ENCODE measurements at regions not wholly inside any gene's neighbourhood (a gene's known extent, or its start where the extent isn't known, plus 50 kb on each side); places are given as distances from the start of the nearest gene placed in this dataset.

DNA sequence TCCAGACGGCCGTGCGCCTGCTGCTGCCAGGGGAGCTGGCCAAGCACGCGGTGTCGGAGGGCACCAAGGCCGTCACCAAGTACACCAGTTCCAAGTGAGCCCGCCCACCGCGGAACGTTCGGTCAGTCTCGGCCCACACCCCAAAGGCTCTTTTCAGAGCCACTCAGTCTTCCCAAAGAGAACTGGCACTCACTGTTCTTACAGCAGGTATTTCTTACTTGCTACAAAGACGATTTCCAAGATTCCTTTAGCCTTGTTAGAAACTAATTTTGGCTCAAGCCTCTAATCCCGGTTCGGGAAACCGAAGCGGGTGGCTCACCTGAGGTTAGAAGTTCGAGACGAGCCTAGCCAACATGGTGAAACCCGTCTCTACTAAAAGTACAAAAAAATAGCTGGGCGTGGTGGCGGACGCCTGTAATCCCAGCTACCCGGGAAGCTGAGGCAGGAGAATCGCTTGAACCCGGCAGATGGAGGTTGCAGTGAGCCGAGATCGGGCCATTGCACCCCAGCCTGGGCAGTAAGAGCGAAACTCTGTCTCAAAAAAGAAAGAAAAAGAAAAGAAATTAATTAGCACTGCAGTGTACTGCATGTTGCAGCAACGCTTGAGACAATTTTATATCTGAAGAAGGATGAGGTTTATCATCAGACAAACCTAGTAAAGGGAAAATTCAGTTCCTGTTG, 73.1 kb downstream of the OR2B2 start:
- H3K27me3 ChIP-seq (replicated peaks in 1 of 2; ENCODE audit: control insufficient read depth in 2 of 2, extremely low read depth in 1 of 2, insufficient read depth in 2 of 2, low read length in 1 of 2) = peaks cover 0 to 8% of the 10 kb centered on the region in 2 experiments
- no peaks in the 10 kb centered on the region for H3K36me3 ChIP-seq (ENCODE audit: control insufficient read depth in 2 of 2, extremely low read depth in 1 of 2, insufficient read depth in 1 of 2, low read length in 1 of 2)
- peaks cover 2% of the 10 kb centered on the region for H3K36me3 Mint-ChIP-seq
- CTCF ChIA-PET = interaction anchor here in 1 of 2 donors (0.7 to 6.4 kb wide), 10 partner anchors 15 to 712 kb away, joined by 3 to 112 read pairs (median 13); a partner anchor contains a TSS
- H3K9me3 Mint-ChIP-seq = no peaks in the 10 kb centered on the region
- H3K27ac ChIP-seq (ENCODE audit: low read length) = peak overlapping the region; percentile 99
- WGBS (ENCODE audit: insufficient coverage) = under 1% methylated on average over 24 of the region's 31 CpGs
- POLR2A ChIA-PET = interaction anchor here (0.6 to 6.4 kb wide), 30 partner anchors 11 to 1817 kb away, joined by 3 to 396 read pairs (median 8); partner anchors contain the start of gene TRIM27 (in 1 of the 2)
- DNase-seq (peak in 1 of 35 experiments; percentile 2), ATAC-seq (replicated peaks in 1 of 4) (peak; percentile 0 to 4 (median 1))
- H3K4me3 ChIP-seq (ENCODE audit: control insufficient read depth in 1 of 2, extremely low read depth in 1 of 2, low read length in 1 of 2) = peak overlapping the region; percentile 86 to 87
- H3K4me1 Mint-ChIP-seq = peaks cover 9 to 20% (median 9%) of the 10 kb centered on the region in 3 donors
- H3K9me3 ChIP-seq = no peaks in the 10 kb centered on the region
- H3K4me1 ChIP-seq (ENCODE audit: control insufficient read depth in 1 of 2, extremely low read depth in 1 of 2, insufficient read depth in 2 of 2, low read length in 2 of 2) = peaks cover 14 to 28% of the 10 kb centered on the region in 2 experiments
- H3K27ac Mint-ChIP-seq = no peak overlapping the region
- peaks cover 4 to 7% of the 10 kb centered on the region in 2 donors for H3K27me3 Mint-ChIP-seq
- H3K4me3 Mint-ChIP-seq = no peak overlapping the region

- ChIA-PET CTCF (interaction anchor here (0.7 to 6.4 kb wide), 17 partner anchors 14 to 1000 kb away, joined by 3 to 112 read pairs (median 4); a partner anchor contains a TSS), POLR2A (interaction anchor here (0.6 to 6.4 kb wide), 51 partner anchors 9 to 1818 kb away, joined by 3 to 396 read pairs (median 6); partner anchors contain the start of gene TRIM27 (in 1 of the 2))
- Histone ChIP-seq H3K9me3 (no peaks in the 10 kb centered on the region), H3K4me3 (ENCODE audit: control insufficient read depth in 1 of 2, extremely low read depth in 1 of 2, low read length in 1 of 2) (peak overlapping the region; percentile 86 to 87), H3K27me3 (replicated peaks in 1 of 2; ENCODE audit: control insufficient read depth in 2 of 2, extremely low read depth in 1 of 2, insufficient read depth in 2 of 2, low read length in 1 of 2) (peaks cover 0 to 8% of the 10 kb centered on the region in 2 experiments), H3K27ac (ENCODE audit: low read length) (peak overlapping the region; percentile 99), H3K4me1 (ENCODE audit: control insufficient read depth in 1 of 2, extremely low read depth in 1 of 2, insufficient read depth in 2 of 2, low read length in 2 of 2) (peaks cover 14 to 28% of the 10 kb centered on the region in 2 experiments), H3K36me3 (ENCODE audit: control insufficient read depth in 2 of 2, extremely low read depth in 1 of 2, insufficient read depth in 1 of 2, low read length in 1 of 2) (no peaks in the 10 kb centered on the region)
- no peak overlapping the region for H3K27ac Mint-ChIP-seq
- peaks cover 2% of the 10 kb centered on the region for H3K36me3 Mint-ChIP-seq
- under 1% methylated on average over 52 of the region's 66 CpGs for WGBS (ENCODE audit: insufficient coverage)
- no peak overlapping the region for H3K4me3 Mint-ChIP-seq
- H3K27me3 Mint-ChIP-seq = peaks cover 4 to 7% of the 10 kb centered on the region in 2 donors
- peak; percentile 80 to 83 (median 82) for ATAC-seq (replicated peaks in 1 of 4)
- H3K4me1 Mint-ChIP-seq = peaks cover 9 to 20% (median 9%) of the 10 kb centered on the region in 3 donors
- DNase-seq = peak; percentile 62 to 97 (median 79)
- H3K9me3 Mint-ChIP-seq = no peaks in the 10 kb centered on the region
Measured at GRCh38 chr6:27838058-27838944, 73.9 kb downstream of the OR2B2 start.

- peaks cover 9 to 20% (median 9%) of the 10 kb centered on the region in 3 donors for H3K4me1 Mint-ChIP-seq
- H3K27me3 Mint-ChIP-seq = peaks cover 4 to 7% of the 10 kb centered on the region in 2 donors
Measured at GRCh38 chr6:27837625-27838057, 74.6 kb downstream of the OR2B2 start.

DNA sequence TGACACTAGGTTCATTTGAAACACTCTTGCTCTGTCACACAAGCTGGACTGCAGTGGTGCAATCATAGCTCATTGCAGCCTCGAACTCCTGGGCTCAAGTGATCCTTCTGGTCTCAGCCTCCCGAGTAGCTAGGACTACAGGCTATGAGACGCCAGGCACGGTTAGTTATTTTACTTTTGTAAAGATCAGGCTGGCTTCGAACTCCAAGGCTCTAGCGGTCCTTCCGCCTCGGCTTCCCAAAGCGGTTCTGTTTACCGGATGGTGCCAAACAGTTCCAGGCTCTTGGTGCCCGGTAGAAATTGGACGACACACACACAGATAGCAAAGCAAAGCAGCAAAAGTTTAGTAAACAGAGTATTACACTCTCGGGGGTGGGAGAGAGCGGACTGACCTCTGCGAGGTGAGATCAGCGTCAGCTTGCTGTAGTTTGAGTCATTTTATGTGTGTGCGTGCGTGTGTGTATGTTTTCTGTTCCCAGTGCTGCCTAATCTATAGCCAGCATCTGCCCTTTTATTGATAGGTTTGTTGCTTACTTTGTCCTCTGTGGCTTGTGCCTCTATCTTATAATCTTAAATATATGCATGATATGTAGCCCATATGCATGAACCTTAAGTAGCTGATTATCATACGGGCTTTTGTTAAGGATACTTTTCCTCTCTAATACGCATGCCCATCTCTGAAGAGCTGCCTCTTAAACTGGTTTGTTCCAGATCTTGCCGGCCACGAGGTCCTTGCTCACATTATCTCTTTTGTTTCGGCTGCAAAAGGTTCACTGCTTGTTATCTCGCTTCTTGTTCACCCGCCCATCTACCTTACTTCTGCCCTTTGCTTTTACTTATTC, 75.2 kb downstream of the OR2B2 start:
- Mint-ChIP-seq H3K4me1 (peaks cover 9 to 20% (median 9%) of the 10 kb centered on the region in 3 donors), H3K36me3 (peaks cover 2% of the 10 kb centered on the region), H3K27ac (no peak overlapping the region), H3K4me3 (no peak overlapping the region), H3K27me3 (peaks cover 4 to 7% of the 10 kb centered on the region in 2 donors), H3K9me3 (no peaks in the 10 kb centered on the region)
- ChIA-PET CTCF (interaction anchor here (0.7 to 6.4 kb wide), 10 partner anchors 13 to 1001 kb away, joined by 3 to 112 read pairs (median 14); a partner anchor contains a TSS), POLR2A (interaction anchor here (0.5 to 6.4 kb wide), 38 partner anchors 9 to 1817 kb away, joined by 3 to 396 read pairs (median 8); a partner anchor contains a TSS)
- H3K36me3 ChIP-seq (ENCODE audit: control insufficient read depth in 2 of 2, extremely low read depth in 1 of 2, insufficient read depth in 1 of 2, low read length in 1 of 2) = no peaks in the 10 kb centered on the region
- ATAC-seq (replicated peaks in 1 of 4) (peak; percentile 29 to 44 (median 40)), DNase-seq (peak in 33 of 35 experiments; percentile 28 to 83 (median 57))
- H3K4me3 ChIP-seq (ENCODE audit: control insufficient read depth in 1 of 2, extremely low read depth in 1 of 2, low read length in 1 of 2) = peak overlapping the region; percentile 86 to 87
- under 1% methylated on average over 24 of the region's 25 CpGs for WGBS (ENCODE audit: insufficient coverage)
- no peaks in the 10 kb centered on the region for H3K9me3 ChIP-seq
- H3K4me1 ChIP-seq (ENCODE audit: control insufficient read depth in 1 of 2, extremely low read depth in 1 of 2, insufficient read depth in 2 of 2, low read length in 2 of 2) = peaks cover 14 to 28% of the 10 kb centered on the region in 2 experiments
- peak overlapping the region; percentile 99 for H3K27ac ChIP-seq (ENCODE audit: low read length)
- H3K27me3 ChIP-seq (replicated peaks in 1 of 2; ENCODE audit: control insufficient read depth in 2 of 2, extremely low read depth in 1 of 2, insufficient read depth in 2 of 2, low read length in 1 of 2) = peaks cover 0 to 8% of the 10 kb centered on the region in 2 experiments

More at GRCh38 chr6:27837625-27838057, 74.6 kb downstream of the OR2B2 start:
- H3K4me3 Mint-ChIP-seq = no peak overlapping the region
- Histone ChIP-seq H3K9me3 (no peaks in the 10 kb centered on the region), H3K36me3 (ENCODE audit: control insufficient read depth in 2 of 2, extremely low read depth in 1 of 2, insufficient read depth in 1 of 2, low read length in 1 of 2) (no peaks in the 10 kb centered on the region), H3K27me3 (replicated peaks in 1 of 2; ENCODE audit: control insufficient read depth in 2 of 2, extremely low read depth in 1 of 2, insufficient read depth in 2 of 2, low read length in 1 of 2) (peaks cover 0 to 8% of the 10 kb centered on the region in 2 experiments), H3K4me3 (ENCODE audit: control insufficient read depth in 1 of 2, extremely low read depth in 1 of 2, low read length in 1 of 2) (peak overlapping the region; percentile 86 to 87), H3K27ac (ENCODE audit: low read length) (peak overlapping the region; percentile 99), H3K4me1 (ENCODE audit: control insufficient read depth in 1 of 2, extremely low read depth in 1 of 2, insufficient read depth in 2 of 2, low read length in 2 of 2) (peaks cover 14 to 28% of the 10 kb centered on the region in 2 experiments)
- no peak overlapping the region for H3K27ac Mint-ChIP-seq
- POLR2A ChIA-PET = interaction anchor here (0.6 to 6.4 kb wide), 41 partner anchors 8 to 1818 kb away, joined by 3 to 396 read pairs (median 8); partner anchors contain the start of gene TRIM27 (in 1 of the 2)
- ATAC-seq (replicated peaks in 1 of 4) (peak; percentile 22 to 36 (median 30)), DNase-seq (peak in 1 of 35 experiments; percentile 63)
- CTCF ChIA-PET = interaction anchor here (0.8 to 6.4 kb wide), 13 partner anchors 14 to 1001 kb away, joined by 3 to 112 read pairs (median 5); a partner anchor contains a TSS
- no peaks in the 10 kb centered on the region for H3K9me3 Mint-ChIP-seq
- peaks cover 2% of the 10 kb centered on the region for H3K36me3 Mint-ChIP-seq
- under 1% methylated on average over 9 of the region's 11 CpGs for WGBS (ENCODE audit: insufficient coverage)

DNA sequence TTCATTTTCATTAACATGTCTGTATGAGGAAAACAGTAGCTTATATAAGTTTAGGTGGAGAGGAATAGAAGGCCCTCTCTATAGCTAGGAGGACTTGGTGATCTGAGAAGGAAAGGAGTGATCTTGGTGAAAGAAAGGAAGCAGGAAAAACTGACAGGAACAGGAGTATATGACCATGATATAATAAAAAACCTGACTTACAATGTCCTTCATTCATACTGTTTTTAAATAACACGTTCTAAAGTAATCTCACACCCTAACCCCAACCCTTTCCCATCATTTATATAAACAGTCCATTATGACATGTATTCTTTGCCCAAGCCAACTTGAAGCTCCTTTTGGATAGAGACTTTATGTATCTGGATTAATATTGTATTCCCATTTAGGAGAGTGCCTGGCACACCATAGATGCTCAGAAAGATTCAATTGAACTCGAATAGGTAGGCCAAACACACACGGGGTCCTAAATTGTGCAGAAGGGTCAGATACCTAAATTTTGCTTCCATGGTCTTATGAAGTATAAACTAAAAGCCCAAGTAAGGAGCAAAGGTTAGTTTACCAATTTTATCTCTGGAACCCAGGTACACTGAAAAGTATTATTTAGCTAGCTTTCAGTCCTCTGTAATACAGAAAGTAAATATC, 75.9 kb downstream of the OR2B2 start:
- peaks cover 4 to 5% of the 10 kb centered on the region in 2 donors for H3K27me3 Mint-ChIP-seq

More for the DNA sequence above, 75.9 kb downstream of the OR2B2 start:
- Histone ChIP-seq H3K36me3 (ENCODE audit: control insufficient read depth in 2 of 2, extremely low read depth in 1 of 2, insufficient read depth in 1 of 2, low read length in 1 of 2) (no peaks in the 10 kb centered on the region), H3K27me3 (replicated peaks in 1 of 2; ENCODE audit: control insufficient read depth in 2 of 2, extremely low read depth in 1 of 2, insufficient read depth in 2 of 2, low read length in 1 of 2) (peaks cover 0 to 8% of the 10 kb centered on the region in 2 experiments), H3K27ac (ENCODE audit: low read length) (peak overlapping the region; percentile 99), H3K9me3 (no peaks in the 10 kb centered on the region), H3K4me1 (ENCODE audit: control insufficient read depth in 1 of 2, extremely low read depth in 1 of 2, insufficient read depth in 2 of 2, low read length in 2 of 2) (peaks cover 18 to 28% of the 10 kb centered on the region in 2 experiments), H3K4me3 (ENCODE audit: control insufficient read depth in 1 of 2, extremely low read depth in 1 of 2, low read length in 1 of 2) (peak overlapping the region; percentile 86 to 87)
- Mint-ChIP-seq H3K4me3 (no peak overlapping the region), H3K36me3 (peaks cover 2% of the 10 kb centered on the region), H3K9me3 (no peaks in the 10 kb centered on the region), H3K4me1 (peaks cover 12 to 20% (median 13%) of the 10 kb centered on the region in 3 donors), H3K27ac (no peak overlapping the region)
- DNase-seq = no peak
- WGBS (ENCODE audit: insufficient coverage) = 4% methylated on average over 2 of the region's 3 CpGs
- ChIA-PET POLR2A (interaction anchor here (0.5 to 6.4 kb wide), 29 partner anchors 8 to 1712 kb away, joined by 3 to 396 read pairs (median 8); a partner anchor contains a TSS), CTCF (interaction anchor here (0.6 to 6.4 kb wide), 8 partner anchors 12 to 59 kb away, joined by 4 to 112 read pairs (median 31); a partner anchor contains a TSS)
- ATAC-seq (replicated peaks in 1 of 4) = no peak
